Immature natural killer cell (primary cell): ENCODE measurements at regions not wholly inside any gene's neighbourhood (a gene's known extent, or its start where the extent isn't known, plus 50 kb on each side); places are given as distances from the start of the nearest gene placed in this dataset.

Experiments used
- DNase-seq, 3 donors: peaks; one replicate each; pipeline ENCODE4 v3.0.0; 2022; ENCODE audit warnings: mixed read lengths in 1 of 3
- H3K27ac Mint-ChIP-seq, 6 donors: one replicate each; pipeline ENCODE4 v1.8.0; 2020; ENCODE audit warnings: mixed read lengths in 6 of 6, mild to moderate bottlenecking in 5 of 6, inconsistent platforms in 4 of 6, moderate library complexity in 3 of 6
- H3K27me3 Mint-ChIP-seq, 3 donors: one replicate each; pipeline ENCODE4 v1.8.0; 2020 to 2021; ENCODE audit warnings: low read depth in 3 of 3, mild to moderate bottlenecking in 3 of 3, mixed read lengths in 3 of 3, moderate library complexity in 3 of 3, inconsistent platforms in 1 of 3
- H3K36me3 Mint-ChIP-seq, 3 donors: one replicate each; pipeline ENCODE4 v1.8.0; 2020; ENCODE audit warnings: mixed read lengths in 3 of 3, inconsistent platforms in 2 of 3, mild to moderate bottlenecking in 2 of 3
- H3K4me1 Mint-ChIP-seq, 2 donors: one replicate each; pipeline ENCODE4 v1.8.0; 2020; ENCODE audit warnings: inconsistent platforms in 2 of 2, mild to moderate bottlenecking in 2 of 2, mixed read lengths in 2 of 2, moderate library complexity in 1 of 2
- H3K4me3 Mint-ChIP-seq, 5 donors: one replicate each; pipeline ENCODE4 v1.8.0; 2020; ENCODE audit warnings: mild to moderate bottlenecking in 5 of 5, mixed read lengths in 5 of 5, inconsistent platforms in 3 of 5, moderate library complexity in 3 of 5
- H3K9me3 Mint-ChIP-seq, 6 donors: one replicate each; pipeline ENCODE4 v1.8.0; 2020; ENCODE audit warnings: mild to moderate bottlenecking in 6 of 6, mixed read lengths in 6 of 6, inconsistent platforms in 4 of 6, moderate library complexity in 3 of 6

DNA sequence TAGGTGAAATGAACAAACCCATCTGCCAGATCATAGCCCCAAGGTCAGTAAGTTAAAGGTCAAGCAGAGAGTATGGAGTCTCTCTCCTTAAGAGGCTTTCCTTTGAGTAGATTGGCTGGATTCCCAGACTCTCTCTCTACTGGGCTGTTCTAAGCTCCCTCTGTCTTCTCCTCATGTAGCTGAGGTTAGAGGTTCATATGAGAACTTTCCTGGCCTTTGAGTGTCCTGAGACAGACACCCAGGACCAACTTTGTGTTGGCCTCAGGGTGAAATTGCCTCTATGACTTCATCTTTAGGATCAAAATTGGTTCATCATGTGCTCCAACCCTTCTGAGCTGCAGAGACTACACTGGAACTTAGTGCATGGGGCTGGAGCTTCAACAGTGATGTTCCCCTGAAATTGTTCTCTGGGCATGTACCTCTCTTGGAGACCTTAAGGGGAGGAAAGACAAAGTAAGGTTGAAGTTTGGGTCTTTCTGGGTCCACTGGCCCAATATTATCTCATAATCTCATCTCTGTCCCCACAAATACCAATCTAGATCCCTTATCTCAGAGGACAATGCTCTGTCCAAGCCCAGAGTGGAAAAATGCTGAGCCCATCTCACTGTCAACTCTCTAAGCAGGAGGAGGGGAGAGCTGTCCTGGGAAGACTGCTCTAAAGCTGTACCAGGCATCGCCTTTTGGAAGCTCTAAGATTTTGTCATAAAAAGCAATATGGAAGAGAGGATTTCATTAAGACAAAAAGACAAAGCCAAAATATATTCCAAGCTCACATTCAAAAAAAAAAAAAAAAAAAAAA, 177.3 kb upstream of the ARL4C start:
- Mint-ChIP-seq H3K27me3 (peaks cover 0 to 8% (median 4%) of the 10 kb centered on the region in 3 donors), H3K4me1 (no peaks in the 10 kb centered on the region)

GRCh38 chr2:234673501-234673900, 176.6 kb upstream of the ARL4C start:
- Mint-ChIP-seq H3K27ac (no peak overlapping the region), H3K27me3 (peaks cover 0 to 5% (median 2%) of the 10 kb centered on the region in 3 donors)

More for the DNA sequence above, 177.3 kb upstream of the ARL4C start:
- no peak overlapping the region for H3K4me3 Mint-ChIP-seq
- H3K36me3 Mint-ChIP-seq: no peaks in the 10 kb centered on the region
- H3K9me3 Mint-ChIP-seq: no peaks in the 10 kb centered on the region
- no peak for DNase-seq
- H3K27ac Mint-ChIP-seq: no peak overlapping the region

DNA sequence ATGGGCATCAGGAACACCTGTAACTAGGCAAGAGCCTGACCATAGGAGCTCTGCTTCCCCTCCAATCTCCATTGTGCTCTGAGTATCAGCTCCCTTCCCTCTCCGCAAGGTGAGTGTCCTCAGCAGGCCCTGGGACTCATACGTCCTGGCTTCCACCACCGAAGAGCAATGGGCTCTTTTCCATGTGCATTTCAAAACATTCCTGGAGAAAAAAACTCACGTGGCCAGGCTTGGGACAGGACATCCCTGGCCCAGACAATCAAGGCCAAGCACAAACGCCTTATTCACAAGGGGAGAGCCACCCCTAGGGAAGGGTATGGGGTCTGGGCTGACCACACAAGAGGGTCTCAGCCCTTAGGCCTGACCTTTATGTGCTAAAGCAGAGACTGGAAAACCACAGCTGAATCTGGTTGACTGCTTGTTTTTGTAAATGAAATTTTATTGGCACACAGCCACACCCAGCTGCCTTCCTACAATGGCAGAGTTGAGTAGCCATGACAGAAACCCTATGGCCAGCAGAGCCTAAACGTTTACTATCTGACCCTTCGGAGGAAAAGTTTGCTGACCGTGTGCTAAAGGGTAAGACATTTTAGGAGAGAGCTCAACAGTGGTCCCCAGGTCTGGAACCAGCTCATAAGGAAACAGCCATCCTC, 175.7 kb upstream of the ARL4C start:
- H3K4me3 Mint-ChIP-seq: no peak overlapping the region
- H3K4me1 Mint-ChIP-seq: no peaks in the 10 kb centered on the region
- DNase-seq: no peak
- no peaks in the 10 kb centered on the region for H3K36me3 Mint-ChIP-seq
- H3K9me3 Mint-ChIP-seq: no peaks in the 10 kb centered on the region
- peaks cover 0 to 5% (median 2%) of the 10 kb centered on the region in 3 donors for H3K27me3 Mint-ChIP-seq
- no peak overlapping the region for H3K27ac Mint-ChIP-seq

More at GRCh38 chr2:234673501-234673900, 176.6 kb upstream of the ARL4C start:
- Mint-ChIP-seq H3K4me1 (no peaks in the 10 kb centered on the region), H3K9me3 (no peaks in the 10 kb centered on the region), H3K36me3 (no peaks in the 10 kb centered on the region), H3K4me3 (no peak overlapping the region)
- DNase-seq: no peak

DNA sequence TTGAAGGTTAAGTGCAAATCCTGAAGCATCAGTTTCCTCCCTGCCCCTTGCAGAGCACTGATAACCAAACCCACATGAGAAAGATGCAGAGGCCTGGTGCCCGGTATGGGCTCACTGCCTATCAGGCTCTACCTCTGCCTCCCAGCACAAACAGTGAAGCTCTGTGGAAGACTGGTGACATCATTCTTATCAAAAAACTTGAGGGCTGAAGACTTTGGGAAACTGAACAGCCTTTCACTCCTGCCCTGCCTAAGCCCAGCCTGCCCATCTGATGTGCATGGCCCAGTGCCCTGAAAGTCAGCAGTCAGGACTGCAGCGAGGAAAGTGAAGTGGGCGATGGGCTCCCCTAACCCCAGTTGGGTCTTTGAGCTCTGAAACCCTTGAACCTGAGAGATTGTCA, 174.8 kb upstream of the ARL4C start:
- Mint-ChIP-seq H3K4me1 (no peaks in the 10 kb centered on the region), H3K9me3 (no peaks in the 10 kb centered on the region), H3K4me3 (no peak overlapping the region), H3K27me3 (peaks cover 0 to 9% (median 2%) of the 10 kb centered on the region in 3 donors), H3K27ac (no peak overlapping the region), H3K36me3 (no peaks in the 10 kb centered on the region)
- DNase-seq: no peak

DNA sequence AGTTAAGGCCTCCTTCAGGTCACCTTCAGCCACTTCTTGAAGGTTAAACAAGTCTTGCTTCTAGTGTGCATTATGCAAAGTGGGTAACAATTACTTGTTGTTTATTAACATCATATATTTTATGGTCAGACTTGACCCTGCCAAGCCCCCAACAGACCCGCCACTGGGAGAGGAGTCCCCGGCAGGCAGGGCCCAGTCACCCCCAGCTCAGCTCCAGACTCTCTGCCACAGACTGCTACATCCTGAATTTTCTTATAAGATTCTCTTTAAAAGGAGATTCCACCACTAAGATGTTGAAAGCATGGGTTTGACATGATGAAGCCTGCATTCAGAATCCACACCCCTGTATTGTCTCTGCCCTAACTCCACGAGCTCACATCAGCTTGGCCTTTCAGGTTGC, 174.3 kb upstream of the ARL4C start:
- H3K4me3 Mint-ChIP-seq: no peak overlapping the region
- DNase-seq: no peak
- H3K36me3 Mint-ChIP-seq: no peaks in the 10 kb centered on the region
- peaks cover 0 to 10% (median 2%) of the 10 kb centered on the region in 3 donors for H3K27me3 Mint-ChIP-seq
- H3K9me3 Mint-ChIP-seq: no peaks in the 10 kb centered on the region
- no peaks in the 10 kb centered on the region for H3K4me1 Mint-ChIP-seq
- no peak overlapping the region for H3K27ac Mint-ChIP-seq

GRCh38 chr2:234670806-234671205, 173.9 kb upstream of the ARL4C start:
- H3K4me3 Mint-ChIP-seq: no peak overlapping the region
- H3K4me1 Mint-ChIP-seq: no peaks in the 10 kb centered on the region
- H3K27ac Mint-ChIP-seq: no peak overlapping the region
- H3K9me3 Mint-ChIP-seq: peaks cover 0 to 4% (median 0%) of the 10 kb centered on the region in 6 donors
- H3K36me3 Mint-ChIP-seq: peaks cover 0 to 4% (median 0%) of the 10 kb centered on the region in 3 donors
- H3K27me3 Mint-ChIP-seq: peaks cover 0 to 10% (median 2%) of the 10 kb centered on the region in 3 donors
- DNase-seq: no peak

DNA sequence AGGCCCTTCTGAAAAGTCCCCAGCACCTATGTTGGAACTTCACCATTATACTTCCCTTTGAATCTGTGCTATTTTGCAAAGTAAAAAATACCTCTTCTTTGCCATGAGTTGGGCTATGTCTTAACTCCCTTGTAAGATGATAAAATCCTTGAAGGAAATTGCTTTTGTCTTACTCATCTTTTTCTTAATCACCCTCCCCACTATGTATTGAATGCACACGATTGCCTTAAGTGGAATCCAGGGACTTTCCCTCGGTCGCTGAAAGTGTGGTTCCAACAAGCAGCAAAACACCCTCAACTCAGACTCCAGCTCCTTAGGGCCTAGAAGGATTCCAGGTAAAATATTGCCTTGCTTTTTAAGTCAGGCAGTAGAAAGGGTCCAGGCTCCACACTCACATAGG, 173.2 kb upstream of the ARL4C start:
- peaks cover 0 to 10% (median 4%) of the 10 kb centered on the region in 3 donors for H3K27me3 Mint-ChIP-seq
- peaks cover 0 to 4% (median 0%) of the 10 kb centered on the region in 3 donors for H3K36me3 Mint-ChIP-seq
- H3K4me3 Mint-ChIP-seq: no peak overlapping the region
- no peak for DNase-seq
- peaks cover 0 to 4% (median under 1%) of the 10 kb centered on the region in 6 donors for H3K9me3 Mint-ChIP-seq
- no peak overlapping the region for H3K27ac Mint-ChIP-seq
- no peaks in the 10 kb centered on the region for H3K4me1 Mint-ChIP-seq

DNA sequence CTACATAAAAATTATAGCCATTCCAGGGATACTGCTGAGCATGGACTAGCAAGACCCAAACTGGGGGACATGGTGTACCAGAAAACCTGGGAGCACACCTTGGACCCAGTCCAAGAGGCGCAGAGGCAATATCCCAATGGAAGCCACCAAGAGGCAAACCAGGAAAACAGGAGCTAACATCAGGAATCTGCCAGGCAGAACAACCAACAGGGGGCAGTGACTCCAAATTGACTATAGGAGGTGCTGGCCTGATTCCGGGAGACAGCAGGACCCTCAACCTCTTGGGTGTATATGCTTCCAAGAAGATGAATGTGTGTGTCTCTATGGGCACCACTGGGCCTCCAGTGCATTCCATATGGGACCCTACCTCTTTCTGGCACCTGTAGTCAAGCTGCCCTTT, 172.7 kb upstream of the ARL4C start:
- H3K4me1 Mint-ChIP-seq: no peaks in the 10 kb centered on the region
- peaks cover 0 to 4% (median 0%) of the 10 kb centered on the region in 3 donors for H3K36me3 Mint-ChIP-seq
- H3K27ac Mint-ChIP-seq: no peak overlapping the region
- H3K4me3 Mint-ChIP-seq: no peak overlapping the region
- H3K9me3 Mint-ChIP-seq: peaks cover 0 to 4% (median under 1%) of the 10 kb centered on the region in 6 donors
- no peak for DNase-seq
- peaks cover 0 to 10% (median 2%) of the 10 kb centered on the region in 3 donors for H3K27me3 Mint-ChIP-seq

DNA sequence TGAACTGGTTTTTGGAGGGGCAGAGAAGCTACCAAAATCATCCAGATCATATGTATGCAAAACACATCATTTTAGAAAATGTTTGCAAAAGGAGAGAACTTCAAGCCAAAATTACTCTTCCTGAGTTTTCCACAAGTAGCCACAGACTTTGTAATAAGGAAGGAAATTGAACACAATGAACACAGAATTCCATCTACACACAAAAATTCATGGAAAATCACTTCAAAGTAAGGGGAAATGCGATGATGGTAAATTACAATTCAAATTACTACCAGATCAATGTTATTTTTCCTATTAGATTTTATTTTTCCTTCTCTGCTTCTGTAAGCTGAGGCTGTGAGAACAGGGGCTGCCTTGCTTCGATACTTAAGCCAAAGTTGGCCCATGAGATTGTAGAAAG, 172.1 kb upstream of the ARL4C start:
- no peak for DNase-seq
- Mint-ChIP-seq H3K27me3 (peaks cover 2 to 6% (median 2%) of the 10 kb centered on the region in 3 donors), H3K9me3 (peaks cover 0 to 8% (median 4%) of the 10 kb centered on the region in 6 donors), H3K4me3 (no peak overlapping the region), H3K36me3 (peaks cover 0 to 4% (median 0%) of the 10 kb centered on the region in 3 donors), H3K27ac (no peak overlapping the region), H3K4me1 (no peaks in the 10 kb centered on the region)

DNA sequence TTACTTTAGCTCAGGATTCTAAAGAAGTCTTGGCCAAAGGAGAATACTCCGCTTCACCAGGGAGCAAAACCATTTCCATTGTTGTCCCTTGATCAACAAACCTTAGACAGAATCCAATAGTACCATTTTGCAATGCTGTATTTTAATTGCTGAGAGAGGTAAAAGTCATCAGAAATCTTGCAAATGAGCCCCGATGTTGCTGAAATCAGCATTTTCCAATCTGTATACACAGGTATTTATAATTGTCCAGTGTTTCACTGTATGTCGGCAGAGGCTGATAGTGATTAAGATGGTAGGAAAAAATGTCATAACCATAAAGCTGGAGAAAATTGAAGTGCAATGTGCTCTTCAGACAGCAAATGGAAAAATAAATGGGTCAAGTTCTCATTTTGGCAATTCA, 170.0 kb upstream of the ARL4C start:
- H3K4me1 Mint-ChIP-seq: no peaks in the 10 kb centered on the region
- DNase-seq: no peak
- H3K36me3 Mint-ChIP-seq: peaks cover 0 to 4% (median 0%) of the 10 kb centered on the region in 3 donors
- peaks cover 0 to 14% (median 5%) of the 10 kb centered on the region in 6 donors for H3K9me3 Mint-ChIP-seq
- no peak overlapping the region for H3K4me3 Mint-ChIP-seq
- no peak overlapping the region for H3K27ac Mint-ChIP-seq
- H3K27me3 Mint-ChIP-seq: peaks cover 2 to 5% (median 2%) of the 10 kb centered on the region in 3 donors

GRCh38 chr2:234665304-234665703, 168.4 kb upstream of the ARL4C start:
- Mint-ChIP-seq H3K4me1 (no peaks in the 10 kb centered on the region), H3K27ac (no peak overlapping the region), H3K4me3 (no peak overlapping the region)

GRCh38 chr2:234661849-234662248, 165.0 kb upstream of the ARL4C start:
- Mint-ChIP-seq H3K9me3 (peaks cover 0 to 14% (median 5%) of the 10 kb centered on the region in 6 donors), H3K36me3 (peaks cover 0 to 4% (median 0%) of the 10 kb centered on the region in 3 donors), H3K27me3 (peaks cover 2% of the 10 kb centered on the region in 3 donors), H3K4me1 (no peaks in the 10 kb centered on the region), H3K4me3 (no peak overlapping the region), H3K27ac (no peak overlapping the region)
- DNase-seq: no peak

More at GRCh38 chr2:234665304-234665703, 168.4 kb upstream of the ARL4C start:
- DNase-seq: no peak
- peaks cover 0 to 4% (median 0%) of the 10 kb centered on the region in 3 donors for H3K36me3 Mint-ChIP-seq
- peaks cover 0 to 14% (median 5%) of the 10 kb centered on the region in 6 donors for H3K9me3 Mint-ChIP-seq
- peaks cover 2 to 5% (median 2%) of the 10 kb centered on the region in 3 donors for H3K27me3 Mint-ChIP-seq

GRCh38 chr2:234661175-234661574, 164.3 kb upstream of the ARL4C start:
- H3K36me3 Mint-ChIP-seq: peaks cover 0 to 4% (median 0%) of the 10 kb centered on the region in 3 donors
- peaks cover 0 to 2% (median 2%) of the 10 kb centered on the region in 3 donors for H3K27me3 Mint-ChIP-seq
- no peak for DNase-seq
- no peak overlapping the region for H3K27ac Mint-ChIP-seq
- peaks cover 0 to 14% (median 5%) of the 10 kb centered on the region in 6 donors for H3K9me3 Mint-ChIP-seq
- no peak overlapping the region for H3K4me3 Mint-ChIP-seq
- no peaks in the 10 kb centered on the region for H3K4me1 Mint-ChIP-seq

DNA sequence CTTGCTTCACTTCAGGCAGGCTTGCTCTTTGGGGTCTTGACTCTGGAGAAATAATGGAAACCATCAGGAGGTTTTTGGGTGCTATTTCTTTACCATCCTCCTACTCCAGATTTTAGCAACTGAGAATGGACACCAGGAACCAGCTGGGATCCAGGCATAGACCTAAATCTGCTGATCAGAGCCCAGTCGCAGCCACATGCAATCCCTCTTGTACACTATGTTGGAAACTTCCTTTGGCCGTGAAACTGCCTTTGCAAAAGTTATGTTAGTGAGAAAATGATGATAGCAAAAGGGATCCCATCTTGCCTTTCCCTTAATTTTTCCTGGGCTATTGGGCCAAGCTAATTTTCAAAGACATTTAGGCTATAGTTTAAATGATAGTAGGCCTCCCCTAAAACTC, 158.8 kb upstream of the ARL4C start:
- DNase-seq: no peak
- Mint-ChIP-seq H3K4me3 (no peak overlapping the region), H3K9me3 (peaks cover 0 to 2% (median 0%) of the 10 kb centered on the region in 6 donors), H3K27me3 (peaks cover 0 to 11% (median 3%) of the 10 kb centered on the region in 3 donors), H3K36me3 (no peaks in the 10 kb centered on the region), H3K4me1 (no peaks in the 10 kb centered on the region), H3K27ac (no peak overlapping the region)
